ENCODE measurements at regions not wholly inside any gene's neighbourhood (a gene's known extent, or its start where the extent isn't known, plus 50 kb on each side); places are given as distances from the start of the nearest gene placed in this dataset.

- no peak for DNase-seq (ENCODE audit: low spot score)
These were observed 173.6 kb upstream of the CNR1 start for GRCh38 chr6:88339761-88340160.

DNA sequence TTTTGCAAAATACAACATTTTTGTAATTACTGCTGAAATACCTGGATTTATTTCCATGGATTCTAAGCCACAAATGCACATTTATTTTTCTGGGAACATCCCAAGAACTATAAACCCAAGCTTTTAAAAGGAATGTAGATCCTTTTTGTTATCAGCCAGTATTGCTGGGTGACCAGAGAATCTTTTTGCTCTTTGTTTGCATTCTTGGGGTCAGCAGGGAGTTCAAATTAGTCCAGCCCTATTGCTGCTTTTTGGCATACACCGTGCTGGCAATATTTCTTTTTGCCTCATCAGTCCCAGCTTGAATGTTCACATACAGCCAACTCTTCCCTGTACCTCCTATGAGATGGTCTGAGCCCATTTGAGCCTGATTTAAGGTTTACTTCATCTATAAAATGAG, 155.2 kb upstream of the CNR1 start:
- no peak for DNase-seq (ENCODE audit: low spot score)

DNA sequence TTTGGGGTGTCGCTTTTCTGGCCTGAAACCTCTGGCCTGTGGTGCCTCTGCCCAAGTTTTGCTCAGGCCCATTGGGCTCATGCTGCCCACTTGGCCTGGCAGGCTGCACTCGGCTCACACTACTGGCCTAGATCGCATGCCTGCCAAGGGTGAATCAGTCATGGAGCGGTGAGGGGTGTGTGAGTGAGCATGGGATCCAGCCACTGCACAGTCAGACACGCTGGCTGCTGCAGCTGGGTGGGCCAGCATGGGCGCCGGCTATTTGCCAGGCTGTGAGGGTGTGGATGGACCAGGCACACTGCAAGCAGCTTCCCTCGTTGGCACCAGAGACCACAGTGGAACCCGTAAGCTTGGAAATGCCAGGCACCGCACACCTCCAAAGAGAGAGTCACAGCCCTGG, 145.4 kb upstream of the CNR1 start:
- no peak for DNase-seq (ENCODE audit: low spot score)

DNA sequence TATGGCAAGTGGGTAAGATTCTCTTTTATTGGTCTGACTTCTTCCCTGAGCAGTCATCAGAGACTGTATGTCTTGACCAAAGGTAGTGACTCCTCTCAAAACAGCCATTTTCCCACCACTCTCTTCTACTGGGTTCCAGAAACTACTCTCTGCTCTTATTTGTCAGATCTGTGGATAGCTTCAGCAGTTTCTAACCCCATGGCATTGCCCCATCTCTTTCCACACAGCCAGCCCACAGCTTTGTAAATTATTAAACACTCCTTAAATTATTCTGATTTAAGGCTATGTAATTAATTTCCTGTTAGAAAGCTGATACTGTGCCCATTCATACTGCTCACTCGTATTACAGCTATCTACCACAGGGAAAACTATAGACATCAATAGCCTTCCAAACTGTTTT, 138.4 kb upstream of the CNR1 start:
- no peak for DNase-seq (ENCODE audit: low spot score)

- DNase-seq (ENCODE audit: low spot score), result no peak
These were observed 136.7 kb upstream of the CNR1 start for GRCh38 chr6:88302769-88303225.

GRCh38 chr6:88301888-88302768, 136.0 kb upstream of the CNR1 start:
- no peak for DNase-seq (ENCODE audit: low spot score)

- DNase-seq (ENCODE audit: low spot score), result no peak
These were observed 135.1 kb upstream of the CNR1 start for GRCh38 chr6:88301256-88301655.

DNA sequence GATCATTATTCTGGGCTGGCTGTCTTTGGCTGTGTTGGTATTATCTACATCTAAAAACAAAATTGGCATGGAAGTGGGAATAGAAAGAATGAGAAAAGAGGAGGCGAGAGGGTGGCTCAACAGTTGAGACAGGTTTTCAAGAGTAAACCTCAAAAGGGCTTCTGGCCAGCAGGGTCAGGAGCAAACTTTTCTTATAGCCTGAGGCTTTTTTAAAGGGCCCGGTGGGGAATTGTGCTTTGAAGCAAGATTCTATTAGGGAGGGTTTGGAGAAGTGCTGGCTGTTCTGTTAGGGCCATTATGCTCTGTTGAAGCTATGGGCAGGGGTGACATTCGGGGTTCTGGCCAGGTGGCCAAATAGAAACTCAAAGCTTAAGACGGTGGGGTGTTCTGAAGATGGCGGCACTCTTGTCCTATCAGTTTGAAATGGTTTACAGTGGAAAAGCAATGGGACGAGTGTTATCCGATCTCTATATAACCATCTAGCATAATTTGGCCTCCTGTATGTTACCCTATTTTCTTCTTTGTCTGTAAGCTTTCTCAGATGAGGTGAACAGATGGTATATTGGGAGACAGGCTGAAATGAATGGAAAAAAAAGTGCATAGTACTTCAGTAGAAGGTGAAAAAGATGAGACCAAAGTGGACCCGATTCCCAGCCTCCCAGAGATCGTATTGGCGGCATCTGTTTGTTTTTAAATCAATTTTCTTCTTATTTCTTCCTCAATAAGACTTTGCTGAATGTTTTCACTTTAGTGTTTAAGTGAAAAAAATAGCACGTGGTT, 132.1 kb upstream of the CNR1 start:
- no peak for DNase-seq (ENCODE audit: low spot score)

DNA sequence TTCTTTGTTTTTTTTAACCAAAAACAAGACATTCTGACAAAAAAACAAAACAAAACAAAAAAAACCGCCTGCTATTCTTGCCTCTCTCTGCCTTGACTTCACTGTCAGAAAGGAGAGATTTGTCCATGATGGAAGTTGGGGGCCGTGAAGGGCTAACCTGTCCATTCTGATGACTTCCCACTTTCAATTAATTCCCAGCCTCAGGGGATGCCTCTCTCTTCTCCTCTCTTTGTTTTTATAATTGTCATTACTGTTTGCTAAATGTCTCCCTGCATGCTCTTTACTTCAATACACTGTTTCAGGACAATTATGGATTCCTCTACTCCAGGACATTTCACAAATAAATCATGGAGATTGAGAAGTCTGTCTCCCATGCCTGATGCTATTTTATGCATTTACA, 130.5 kb upstream of the CNR1 start:
- DNase-seq (ENCODE audit: low spot score), result no peak

- no peak for DNase-seq (ENCODE audit: low spot score)
These were observed 129.5 kb upstream of the CNR1 start for GRCh38 chr6:88295663-88296062.

- DNase-seq (ENCODE audit: low spot score), result no peak
These were observed 128.6 kb upstream of the CNR1 start for GRCh38 chr6:88294702-88295101.

DNA sequence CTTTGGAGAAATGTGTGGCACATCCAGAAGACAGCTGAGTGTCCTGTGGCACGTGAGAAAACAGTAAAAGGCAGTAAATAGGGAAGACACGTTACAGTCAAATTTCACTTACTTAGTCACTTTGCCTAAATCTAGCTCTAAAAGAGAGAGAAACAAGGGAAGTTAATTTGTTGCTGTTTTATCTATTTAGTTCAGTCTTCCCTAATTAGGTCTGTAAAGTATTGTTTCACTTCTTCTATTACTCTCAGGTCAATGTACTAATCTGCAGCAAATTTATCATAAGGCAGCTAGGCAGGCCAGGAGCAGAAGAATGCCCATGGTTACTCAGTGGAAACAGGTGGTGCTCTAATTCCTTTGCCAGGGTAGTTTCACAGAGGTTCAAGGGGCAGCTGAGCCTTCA, 124.3 kb upstream of the CNR1 start:
- DNase-seq (ENCODE audit: low spot score), result no peak

GRCh38 chr6:88287696-88288095, 121.5 kb upstream of the CNR1 start:
- DNase-seq (ENCODE audit: low spot score), result no peak

DNA sequence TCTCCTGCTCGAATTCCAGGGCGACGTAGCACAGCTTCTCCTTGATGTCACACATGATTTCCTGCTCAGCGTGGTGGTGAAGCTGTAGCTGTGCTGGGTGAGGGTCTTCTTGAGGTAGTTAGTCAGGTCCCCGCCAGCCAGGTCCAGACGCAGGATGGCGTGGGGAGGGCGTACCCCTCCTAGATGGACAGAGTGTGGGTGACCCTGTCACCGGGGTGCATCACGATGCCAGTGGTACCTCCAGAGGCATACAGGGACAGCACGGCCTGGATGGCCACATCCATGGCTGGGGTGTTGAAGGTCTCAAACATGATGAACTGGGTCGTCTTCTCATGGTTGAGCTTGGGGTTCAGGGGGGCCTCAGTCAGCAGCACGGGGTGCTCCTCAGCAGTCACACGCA, 110.2 kb upstream of the CNR1 start:
- DNase-seq (ENCODE audit: low spot score), result no peak

DNA sequence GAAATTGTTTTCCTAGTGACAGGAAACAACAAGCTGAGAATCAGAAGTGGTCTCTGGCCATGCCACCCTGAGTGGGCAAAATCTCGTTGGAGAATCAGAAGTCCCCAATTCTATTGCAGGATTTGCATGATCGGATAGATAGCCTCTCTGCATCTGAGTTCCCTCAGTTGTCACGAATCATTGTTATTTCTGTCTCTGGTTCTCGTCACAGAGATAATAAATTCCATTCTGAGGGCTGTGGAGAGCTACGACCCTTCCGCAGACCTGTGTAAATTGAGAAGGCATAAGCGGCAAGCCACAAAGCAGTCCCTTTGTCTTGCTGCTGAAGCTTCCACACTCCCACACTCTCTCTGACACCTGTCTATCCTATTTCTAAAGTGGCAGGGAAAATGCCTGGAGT, 102.4 kb upstream of the CNR1 start:
- no peak for DNase-seq (ENCODE audit: low spot score)

DNA sequence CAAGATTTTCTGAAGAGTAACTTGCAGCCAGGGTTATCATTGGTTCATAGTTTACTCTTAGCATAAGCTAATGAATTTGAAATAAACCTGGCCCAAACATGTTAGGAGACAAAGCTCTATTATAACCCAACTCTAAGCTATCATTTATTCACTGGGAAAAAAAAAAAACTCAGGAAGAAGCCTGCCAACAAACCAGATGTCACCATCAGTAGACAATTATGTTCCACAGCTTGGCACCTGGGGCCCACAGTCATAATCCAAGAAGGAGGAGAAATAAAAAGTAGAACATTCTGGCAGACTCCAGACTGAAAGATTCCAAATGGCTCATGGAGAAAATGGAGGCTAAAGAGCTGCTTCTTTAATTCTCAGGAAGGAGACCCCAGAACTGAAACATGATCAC, 100.0 kb upstream of the CNR1 start:
- no peak for DNase-seq (ENCODE audit: low spot score)

DNA sequence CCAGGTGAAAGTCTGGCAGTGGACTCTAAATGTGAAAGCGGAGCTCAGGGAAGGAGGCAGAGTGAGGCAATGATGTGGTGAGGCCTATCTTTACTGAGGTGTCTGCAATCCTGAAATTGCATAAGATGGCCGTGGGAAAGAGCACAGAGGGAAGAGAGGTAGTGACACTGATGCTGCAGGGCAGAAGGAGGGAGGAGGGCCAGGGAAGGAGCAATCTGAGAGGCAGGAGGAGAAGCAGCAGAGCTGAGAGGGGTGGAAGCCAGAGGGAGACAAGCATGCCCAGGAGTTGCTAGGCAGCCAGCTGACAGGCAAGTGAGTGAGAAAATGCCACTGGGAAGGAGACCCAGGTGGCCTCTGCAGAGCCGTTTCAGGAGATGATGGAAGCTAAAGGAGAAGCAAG, 97.4 kb upstream of the CNR1 start:
- DNase-seq (ENCODE audit: low spot score), result no peak

GRCh38 chr6:88262332-88262731, 96.2 kb upstream of the CNR1 start:
- DNase-seq (ENCODE audit: low spot score), result no peak

DNA sequence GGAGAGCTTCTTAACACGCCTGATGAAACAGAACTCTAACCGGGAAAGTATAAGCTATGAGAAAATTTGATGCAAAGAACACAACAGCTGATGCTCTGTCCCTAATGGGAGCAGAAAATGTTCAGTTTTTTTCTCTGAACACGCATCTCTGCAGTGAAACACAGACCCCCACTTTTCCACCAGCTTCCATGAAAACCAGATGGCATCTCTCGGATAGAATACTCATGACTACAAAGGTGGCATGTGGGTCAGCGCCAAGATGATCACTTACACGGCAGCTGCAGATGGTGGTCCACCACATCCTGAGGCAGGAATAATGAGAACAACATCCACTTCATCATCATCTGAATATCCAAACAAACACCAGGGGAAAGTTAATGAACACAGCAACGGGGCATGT, 85.2 kb upstream of the CNR1 start:
- no peak for DNase-seq (ENCODE audit: low spot score)

DNA sequence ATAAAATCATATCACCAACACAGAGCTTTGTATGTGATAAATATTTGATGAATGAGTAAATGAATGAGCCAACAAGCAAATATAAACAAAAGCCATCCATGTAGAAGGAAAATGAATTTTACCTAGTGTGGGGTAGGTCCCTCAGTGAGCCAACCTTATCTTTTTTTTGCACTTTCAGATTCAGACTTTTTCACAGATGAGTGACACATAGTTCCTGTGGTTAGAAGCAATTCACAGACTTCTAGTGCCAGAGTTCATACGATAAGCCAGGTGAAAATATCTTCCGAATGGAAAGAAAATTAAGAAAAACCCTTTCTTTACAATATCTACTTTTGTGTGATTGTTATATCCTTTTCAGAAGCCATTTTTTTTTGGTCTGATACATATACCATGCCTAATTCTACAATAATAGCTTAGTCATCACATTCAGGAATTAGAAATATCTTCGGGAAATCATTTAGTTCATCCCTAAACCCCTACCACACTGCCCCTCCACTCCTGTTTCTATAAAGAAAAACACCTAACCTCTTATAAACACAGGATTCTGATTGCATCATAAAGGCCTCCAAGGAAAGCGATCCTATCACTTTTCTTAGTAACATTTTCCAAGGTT, 82.7 kb upstream of the CNR1 start:
- DNase-seq (ENCODE audit: low spot score), result no peak

GRCh38 chr6:88246654-88247053, 80.5 kb upstream of the CNR1 start:
- DNase-seq (ENCODE audit: low spot score), result no peak

GRCh38 chr6:88244721-88245120, 78.6 kb upstream of the CNR1 start:
- DNase-seq (ENCODE audit: low spot score), result no peak

- no peak for DNase-seq (ENCODE audit: low spot score)
These were observed 72.8 kb upstream of the CNR1 start for GRCh38 chr6:88238901-88239300.
